Brain microvascular endothelial cell (primary cell): ENCODE measurements at regions not wholly inside any gene's neighbourhood (a gene's known extent, or its start where the extent isn't known, plus 50 kb on each side); places are given as distances from the start of the nearest gene placed in this dataset.
"Not testable (repeated sequence)": the region's sequence is repeated elsewhere in the genome, so short reads cannot be mapped to it uniquely, and the experiment has no call there.

Experiments
- DNase-seq: peaks from one replicate; pipeline ENCODE4 v3.0.0-alpha.2; 2020
- H3K27ac ChIP-seq: fragments of 250-450 bp; sonication (Bioruptor Pico); 2 replicates; pipeline ENCODE4 v1.5.1; 2020; ENCODE audit warnings: mild to moderate bottlenecking, moderate library complexity
- H3K27me3 ChIP-seq: fragments of 250-450 bp; sonication (Bioruptor Pico); replicated peaks from 2 replicates; pipeline ENCODE4 v1.5.1; 2020; ENCODE audit warnings: mild to moderate bottlenecking
- H3K36me3 ChIP-seq: fragments of 250-450 bp; sonication (Bioruptor Pico); replicated peaks from 2 replicates; pipeline ENCODE4 v1.5.1; 2020; ENCODE audit warnings: mild to moderate bottlenecking
- H3K4me3 ChIP-seq: 2 replicates; pipeline ENCODE4 v1.5.1; 2011; ENCODE audit warnings: low read depth, mild to moderate bottlenecking, control low read depth, low read length, moderate library complexity
- in situ Hi-C: cut with HindIII; loops from 2 replicates; pipeline ENCODE4 v1.10.0; 2017; ENCODE audit warnings: low sequenced_read_pairs, low pct_ligation_motif_present
- TF ChIP-seq, protein P1 (sequence below): IDR thresholded peaks from 2 replicates; pipeline ENCODE4 v1.5.1; 2011; ENCODE audit warnings: low read depth, mild to moderate bottlenecking, moderate library complexity, low read length, control low read depth, inconsistent platforms; ENCODE audit errors: missing control alignments

DNA sequence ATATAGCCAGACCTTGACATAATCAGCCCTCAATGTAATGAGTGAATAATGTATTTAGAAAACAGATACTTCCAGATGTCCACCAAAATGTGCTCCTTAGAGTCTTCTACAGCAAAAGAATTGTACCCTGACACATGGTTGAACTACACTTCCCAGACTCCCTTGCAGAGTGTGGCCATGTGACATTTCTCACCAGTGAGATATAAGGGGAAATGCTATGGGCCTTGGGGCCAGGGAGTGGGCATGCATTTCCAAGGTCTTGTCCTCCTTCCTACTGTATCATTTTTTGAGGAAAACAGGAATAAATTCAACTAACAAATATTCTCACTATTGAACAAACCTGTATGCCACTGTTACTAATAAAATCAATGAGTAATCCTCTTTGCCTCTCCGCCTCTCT, 211.4 kb upstream of the SMLR1 start:
- Histone ChIP-seq H3K36me3 (no peaks in the 10 kb centered on the region), H3K27ac (no peak overlapping the region), H3K4me3 (no peak overlapping the region), H3K27me3 (no peaks in the 10 kb centered on the region)
- TF ChIP-seq, protein P1, sequence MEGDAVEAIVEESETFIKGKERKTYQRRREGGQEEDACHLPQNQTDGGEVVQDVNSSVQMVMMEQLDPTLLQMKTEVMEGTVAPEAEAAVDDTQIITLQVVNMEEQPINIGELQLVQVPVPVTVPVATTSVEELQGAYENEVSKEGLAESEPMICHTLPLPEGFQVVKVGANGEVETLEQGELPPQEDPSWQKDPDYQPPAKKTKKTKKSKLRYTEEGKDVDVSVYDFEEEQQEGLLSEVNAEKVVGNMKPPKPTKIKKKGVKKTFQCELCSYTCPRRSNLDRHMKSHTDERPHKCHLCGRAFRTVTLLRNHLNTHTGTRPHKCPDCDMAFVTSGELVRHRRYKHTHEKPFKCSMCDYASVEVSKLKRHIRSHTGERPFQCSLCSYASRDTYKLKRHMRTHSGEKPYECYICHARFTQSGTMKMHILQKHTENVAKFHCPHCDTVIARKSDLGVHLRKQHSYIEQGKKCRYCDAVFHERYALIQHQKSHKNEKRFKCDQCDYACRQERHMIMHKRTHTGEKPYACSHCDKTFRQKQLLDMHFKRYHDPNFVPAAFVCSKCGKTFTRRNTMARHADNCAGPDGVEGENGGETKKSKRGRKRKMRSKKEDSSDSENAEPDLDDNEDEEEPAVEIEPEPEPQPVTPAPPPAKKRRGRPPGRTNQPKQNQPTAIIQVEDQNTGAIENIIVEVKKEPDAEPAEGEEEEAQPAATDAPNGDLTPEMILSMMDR: no peak
- no peak for DNase-seq
- in situ Hi-C loops: no loop called here

- H3K27ac ChIP-seq: no peak overlapping the region
- H3K4me3 ChIP-seq: no peak overlapping the region
- H3K27me3 ChIP-seq: no peaks in the 10 kb centered on the region
- in situ Hi-C loops: no loop called here
- no peaks in the 10 kb centered on the region for H3K36me3 ChIP-seq
- TF ChIP-seq, protein P1: no peak
- no peak for DNase-seq
These were observed 209.5 kb upstream of the SMLR1 start for GRCh38 chr6:130617658-130618057.

GRCh38 chr6:130618806-130619205, 208.4 kb upstream of the SMLR1 start:
- H3K36me3 ChIP-seq, H3K27ac ChIP-seq, H3K27me3 ChIP-seq, in situ Hi-C loops, DNase-seq, H3K4me3 ChIP-seq: not testable (repeated sequence)

- in situ Hi-C loops: no loop called here
- no peaks in the 10 kb centered on the region for H3K27me3 ChIP-seq
- TF ChIP-seq, protein P1: no peak
- no peak for DNase-seq
- no peak overlapping the region for H3K4me3 ChIP-seq
- no peaks in the 10 kb centered on the region for H3K36me3 ChIP-seq
- no peak overlapping the region for H3K27ac ChIP-seq
These were observed 206.8 kb upstream of the SMLR1 start for GRCh38 chr6:130620338-130620781.

DNA sequence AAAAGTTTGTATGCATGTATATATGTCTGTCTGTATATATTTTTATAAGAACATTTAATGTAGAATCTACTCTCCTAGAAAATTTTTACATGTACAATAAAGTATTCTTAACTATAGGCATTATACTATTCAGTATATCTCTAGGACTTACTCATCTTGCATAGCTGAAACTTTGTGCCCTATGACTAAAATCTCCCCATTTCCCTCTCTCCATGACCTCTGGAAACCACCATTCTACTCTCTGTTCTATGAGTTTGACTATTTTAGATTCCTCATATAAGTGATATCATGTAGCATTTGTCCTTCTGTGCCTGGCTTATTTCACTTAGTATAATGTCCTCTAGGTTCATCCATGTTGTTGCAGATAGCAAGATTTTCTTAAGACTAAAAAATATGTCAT, 205.1 kb upstream of the SMLR1 start:
- no peaks in the 10 kb centered on the region for H3K36me3 ChIP-seq
- DNase-seq: peak; percentile 74
- in situ Hi-C loops: no loop called here
- TF ChIP-seq, protein P1: no peak
- H3K4me3 ChIP-seq: no peak overlapping the region
- no peaks in the 10 kb centered on the region for H3K27me3 ChIP-seq
- H3K27ac ChIP-seq: peak overlapping the region; percentile 66

- H3K36me3 ChIP-seq: no peaks in the 10 kb centered on the region
- in situ Hi-C loops: no loop called here
- peak; percentile 80 for DNase-seq
- H3K27ac ChIP-seq: peak overlapping the region; percentile 66
- no peak overlapping the region for H3K4me3 ChIP-seq
- TF ChIP-seq, protein P1: no peak
- H3K27me3 ChIP-seq: no peaks in the 10 kb centered on the region
These were observed 203.2 kb upstream of the SMLR1 start for GRCh38 chr6:130624046-130624445.
